ENCODE measurements at regions not wholly inside any gene's neighbourhood (a gene's known extent, or its start where the extent isn't known, plus 50 kb on each side); places are given as distances from the start of the nearest gene placed in this dataset.

GRCh38 chr2:429575-430254 lies 141.8 kb upstream of the ALKAL2 start:
- no peak for TF ChIP-seq CTCF (IDR thresholded peaks at IDR 0.05; ENCODE audit: low read depth, low read length)
- no peak for TF ChIP-seq EZH2phosphoT487 (IDR thresholded peaks at IDR 0.05; ENCODE audit: low read depth)

Data from OCI-LY3 (cell line).